AG04449 (cell line): ENCODE measurements at regions not wholly inside any gene's neighbourhood (a gene's known extent, or its start where the extent isn't known, plus 50 kb on each side); places are given as distances from the start of the nearest gene placed in this dataset.

Source experiments
- CTCF ChIA-PET: fragments of 350-600 bp; formaldehyde crosslinking; extraction: SDS; loops from one replicate; lab custom pipeline; 2021; ENCODE audit warnings: antibody characterized with exemption; lab: Yijun Ruan, JAX
- POLR2A ChIA-PET: fragments of 400-600, 350-600 bp; formaldehyde crosslinking; extraction: SDS; loops from one replicate; lab custom pipeline; 2020; ENCODE audit warnings: antibody characterized with exemption, inconsistent platforms; lab: Yijun Ruan, JAX
- DNase-seq: peaks from one replicate; pipeline ENCODE4 v3.0.0-alpha.2; 2010; ENCODE audit warnings: low read depth, low spot score
- H3K4me3 ChIP-seq: 2 replicates; pipeline ENCODE4 v1.5.1; 2011; ENCODE audit warnings: low read depth, mild to moderate bottlenecking, control low read depth, low read length
- TF ChIP-seq, protein P1 (sequence below): IDR thresholded peaks from one replicate; pipeline ENCODE4 v1.5.1; 2011; ENCODE audit warnings: mild to moderate bottlenecking, moderate library complexity, low read length, control low read depth, inconsistent platforms; ENCODE audit not compliant: insufficient read depth; ENCODE audit errors: missing control alignments

DNA sequence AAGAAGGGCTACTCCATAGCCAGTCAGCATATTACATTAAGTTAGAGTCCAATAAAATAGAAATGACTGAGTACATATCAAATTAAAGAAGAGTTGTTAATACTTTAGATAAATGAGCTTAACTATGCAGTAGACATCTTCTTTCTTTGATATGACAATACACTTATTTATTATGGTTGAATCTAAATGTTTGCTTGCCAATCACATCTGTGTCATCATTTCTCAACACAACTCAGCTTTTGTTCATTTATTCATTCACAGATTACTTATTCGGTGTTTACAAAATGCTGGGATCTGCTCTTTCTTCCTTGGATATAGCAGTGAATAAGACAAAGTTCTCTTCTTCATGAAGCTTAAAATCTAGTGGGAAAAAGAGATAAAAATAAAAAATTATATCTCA is 614.6 kb upstream of the ATP2B1 start:
- H3K4me3 ChIP-seq: no peak overlapping the region
- ChIA-PET CTCF (no interaction called here), POLR2A (no interaction called here)
- no peak for DNase-seq
- TF ChIP-seq, protein P1, sequence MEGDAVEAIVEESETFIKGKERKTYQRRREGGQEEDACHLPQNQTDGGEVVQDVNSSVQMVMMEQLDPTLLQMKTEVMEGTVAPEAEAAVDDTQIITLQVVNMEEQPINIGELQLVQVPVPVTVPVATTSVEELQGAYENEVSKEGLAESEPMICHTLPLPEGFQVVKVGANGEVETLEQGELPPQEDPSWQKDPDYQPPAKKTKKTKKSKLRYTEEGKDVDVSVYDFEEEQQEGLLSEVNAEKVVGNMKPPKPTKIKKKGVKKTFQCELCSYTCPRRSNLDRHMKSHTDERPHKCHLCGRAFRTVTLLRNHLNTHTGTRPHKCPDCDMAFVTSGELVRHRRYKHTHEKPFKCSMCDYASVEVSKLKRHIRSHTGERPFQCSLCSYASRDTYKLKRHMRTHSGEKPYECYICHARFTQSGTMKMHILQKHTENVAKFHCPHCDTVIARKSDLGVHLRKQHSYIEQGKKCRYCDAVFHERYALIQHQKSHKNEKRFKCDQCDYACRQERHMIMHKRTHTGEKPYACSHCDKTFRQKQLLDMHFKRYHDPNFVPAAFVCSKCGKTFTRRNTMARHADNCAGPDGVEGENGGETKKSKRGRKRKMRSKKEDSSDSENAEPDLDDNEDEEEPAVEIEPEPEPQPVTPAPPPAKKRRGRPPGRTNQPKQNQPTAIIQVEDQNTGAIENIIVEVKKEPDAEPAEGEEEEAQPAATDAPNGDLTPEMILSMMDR: no peak

- no peak for DNase-seq
- ChIA-PET POLR2A (no interaction called here), CTCF (no interaction called here)
- H3K4me3 ChIP-seq: no peak overlapping the region
- TF ChIP-seq, protein P1: no peak
Observed at GRCh38 chr12:90322006-90322405, 613.4 kb upstream of the ATP2B1 start.

- POLR2A ChIA-PET: no interaction called here
- H3K4me3 ChIP-seq: no peak overlapping the region
- TF ChIP-seq, protein P1: no peak
- DNase-seq: no peak
- CTCF ChIA-PET: no interaction called here
Observed at GRCh38 chr12:90321369-90321768, 612.7 kb upstream of the ATP2B1 start.

- TF ChIP-seq, protein P1: no peak
- CTCF ChIA-PET: interaction anchor here (1.2 kb wide), 1 partner anchor 629 kb away, joined by 3 read pairs; no protein-coding TSS in a partner anchor
- no peak for DNase-seq
Observed at GRCh38 chr12:90311561-90311960, 602.9 kb upstream of the ATP2B1 start.

DNA sequence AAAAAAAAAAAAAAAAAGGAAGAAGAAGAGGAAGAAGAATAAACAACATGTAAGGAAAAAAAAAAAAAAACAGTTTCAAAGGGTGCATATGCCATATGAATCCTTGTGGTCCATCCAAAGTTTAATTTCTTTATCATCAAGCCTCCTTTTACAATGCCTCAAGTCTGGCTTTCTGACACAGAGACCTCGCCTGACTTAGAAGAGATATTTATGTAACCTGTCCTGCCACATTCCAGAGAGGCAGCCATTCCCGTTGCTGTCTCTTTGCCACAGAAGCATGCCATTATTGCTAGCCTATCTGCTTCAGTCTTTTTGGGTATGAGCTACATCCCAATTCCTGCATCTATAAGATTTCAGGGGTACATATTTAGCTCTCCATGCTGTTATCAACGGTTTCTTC is 596.7 kb upstream of the ATP2B1 start:
- CTCF ChIA-PET: no interaction called here
- no peak for DNase-seq
- TF ChIP-seq, protein P1: no peak
- POLR2A ChIA-PET: no interaction called here
- H3K4me3 ChIP-seq: no peak overlapping the region

More at GRCh38 chr12:90311561-90311960, 602.9 kb upstream of the ATP2B1 start:
- no peak overlapping the region for H3K4me3 ChIP-seq
- POLR2A ChIA-PET: no interaction called here

GRCh38 chr12:90304231-90304630 is 595.6 kb upstream of the ATP2B1 start:
- POLR2A ChIA-PET: no interaction called here
- CTCF ChIA-PET: no interaction called here
- DNase-seq: no peak
- H3K4me3 ChIP-seq: no peak overlapping the region
- TF ChIP-seq, protein P1: no peak
